ENCODE measurements at regions not wholly inside any gene's neighbourhood (a gene's known extent, or its start where the extent isn't known, plus 50 kb on each side); places are given as distances from the start of the nearest gene placed in this dataset. TPM values are rescaled to one million over a fixed set of nuclear protein-coding genes. Genes with fewer than 3 reads are reported as not detected.
"Not testable (repeated sequence)": the region's sequence is repeated elsewhere in the genome, so short reads cannot be mapped to it uniquely, and the experiment has no call there.

DNA sequence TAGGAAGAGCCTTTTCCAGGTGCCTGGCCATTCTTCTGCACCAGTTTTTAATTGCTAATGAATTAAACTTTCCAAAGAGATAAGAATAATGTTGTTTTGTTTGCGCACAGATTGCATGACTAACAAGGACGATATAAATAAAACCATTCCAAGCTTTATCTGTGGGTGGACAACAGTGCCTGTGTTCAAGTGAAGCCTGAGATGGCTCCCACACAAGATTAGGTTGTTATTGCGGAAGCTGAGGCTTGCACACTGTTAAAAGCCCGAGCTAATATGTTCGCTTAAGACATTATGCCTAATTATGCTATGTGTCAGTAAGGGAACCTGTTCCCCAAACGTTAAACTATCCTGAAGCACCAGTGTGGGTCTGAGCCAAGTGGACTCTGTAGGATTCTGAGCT lies 58.5 kb upstream of the NBPF11 start:
- DNase-seq (ENCODE audit: low spot score) = not testable (repeated sequence)

DNA sequence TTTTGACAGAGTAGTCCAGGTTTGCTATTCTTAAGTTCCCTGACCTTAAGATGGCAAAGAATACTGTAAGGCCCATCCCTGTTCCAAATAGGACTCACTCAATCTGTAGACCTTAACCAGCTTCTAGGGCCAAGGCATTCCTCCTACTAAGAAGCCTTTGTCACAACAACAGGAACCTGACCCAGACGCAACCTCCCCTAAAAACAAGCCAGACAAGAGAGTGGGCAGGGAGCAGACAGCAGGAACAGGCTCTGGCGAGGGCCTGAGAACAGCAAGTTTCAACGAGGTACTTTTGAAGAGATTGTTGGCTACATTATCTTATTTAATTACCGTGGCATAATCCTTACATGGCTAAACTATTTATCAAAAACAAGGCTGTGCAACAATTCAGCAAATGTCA lies 58.1 kb upstream of the NBPF11 start:
- not testable (repeated sequence) for DNase-seq (ENCODE audit: low spot score)

DNA sequence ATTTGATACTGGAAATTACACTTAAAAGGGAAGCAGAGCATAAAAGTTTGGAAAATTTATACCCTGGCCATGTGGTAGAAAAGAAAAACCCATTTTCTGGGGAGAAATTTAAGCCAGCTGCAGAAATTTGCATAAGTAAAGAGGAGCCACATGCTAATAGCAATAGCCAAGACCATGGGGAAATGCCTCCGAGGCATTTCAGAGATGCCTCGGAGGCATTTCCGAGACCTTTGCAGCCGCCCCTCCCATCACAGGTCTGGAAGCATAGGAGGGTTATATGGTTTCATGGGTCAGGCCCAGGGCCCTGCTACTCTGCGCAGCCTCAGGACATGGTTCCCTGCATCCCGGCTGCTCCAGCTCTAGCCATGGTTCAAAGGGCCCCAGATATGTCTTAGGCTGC lies 49.9 kb upstream of the NBPF11 start:
- not testable (repeated sequence) for DNase-seq (ENCODE audit: low spot score)

Small RNA genes in the stretch of these regions (microRNA-seq; reads per million reads assigned to microRNA genes)
- gene MIR5087 (ENCODE audit: borderline number of aligned reads) (not detected), gene MIR6077 (ENCODE audit: borderline number of aligned reads) (not detected)
